ENCODE measurements at regions not wholly inside any gene's neighbourhood (a gene's known extent, or its start where the extent isn't known, plus 50 kb on each side); places are given as distances from the start of the nearest gene placed in this dataset.

- TF ChIP-seq CTCF (IDR thresholded peaks at IDR 0.05) (no peak), POLR2A (IDR thresholded peaks at IDR 0.05) (no peak)
These were observed 136.7 kb upstream of the LRIG3 start for GRCh38 chr12:59056966-59057365.
